NCI-H146 treated with DMSO at 0.1 percent for 48 hours (cell line): ENCODE measurements at regions not wholly inside any gene's neighbourhood (a gene's known extent, or its start where the extent isn't known, plus 50 kb on each side); places are given as distances from the start of the nearest gene placed in this dataset.
"Not testable (repeated sequence)": the region's sequence is repeated elsewhere in the genome, so short reads cannot be mapped to it uniquely, and the experiment has no call there.

Source experiments
- DNase-seq: peaks from one replicate; lab custom pipeline; 2025; ENCODE audit not compliant: unreplicated experiment; lab: John Stamatoyannopoulos, UW

DNA sequence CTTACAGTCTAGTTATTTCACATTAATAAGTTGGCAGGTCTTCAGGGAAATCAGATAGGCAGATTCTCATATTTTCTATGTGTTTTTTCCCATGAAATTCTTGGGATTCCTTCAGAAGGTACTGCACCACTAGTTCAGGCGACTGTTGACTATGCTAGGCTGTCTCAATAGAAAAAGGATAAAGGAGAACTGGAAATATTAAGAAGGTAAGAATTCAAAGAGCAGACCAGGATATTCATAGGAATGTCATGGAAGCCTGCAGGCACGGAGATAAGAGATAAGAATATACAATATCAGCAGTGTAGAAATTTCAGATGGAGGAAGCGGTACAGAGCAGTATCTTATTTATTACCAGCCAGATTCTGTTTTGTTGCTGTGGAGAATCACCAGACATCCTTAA is 432.1 kb upstream of the MDFIC2 start:
- DNase-seq: no peak

DNA sequence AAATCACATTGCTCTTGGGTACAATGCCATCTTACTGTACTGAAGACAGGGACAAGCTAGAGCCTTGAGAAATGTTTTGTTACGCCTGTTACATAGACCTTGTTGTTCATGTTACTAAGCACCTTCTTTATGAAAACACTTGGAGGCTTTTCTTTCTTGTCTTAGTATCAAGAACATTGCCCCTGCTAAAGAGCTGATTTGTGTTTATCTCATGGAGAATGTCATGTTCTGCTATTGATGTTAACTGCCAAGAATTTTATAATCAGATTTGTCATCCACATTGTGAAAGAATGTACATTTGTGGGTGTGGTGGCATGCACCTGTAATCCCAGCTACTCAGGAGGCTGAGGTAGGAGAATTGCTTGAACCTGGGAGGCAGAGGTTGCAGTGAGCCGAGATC is 431.3 kb upstream of the MDFIC2 start:
- no peak for DNase-seq

- no peak for DNase-seq
Measured at GRCh38 chr3:70742081-70742480, 429.6 kb upstream of the MDFIC2 start.

- DNase-seq: no peak
Measured at GRCh38 chr3:70740872-70741271, 428.4 kb upstream of the MDFIC2 start.

DNA sequence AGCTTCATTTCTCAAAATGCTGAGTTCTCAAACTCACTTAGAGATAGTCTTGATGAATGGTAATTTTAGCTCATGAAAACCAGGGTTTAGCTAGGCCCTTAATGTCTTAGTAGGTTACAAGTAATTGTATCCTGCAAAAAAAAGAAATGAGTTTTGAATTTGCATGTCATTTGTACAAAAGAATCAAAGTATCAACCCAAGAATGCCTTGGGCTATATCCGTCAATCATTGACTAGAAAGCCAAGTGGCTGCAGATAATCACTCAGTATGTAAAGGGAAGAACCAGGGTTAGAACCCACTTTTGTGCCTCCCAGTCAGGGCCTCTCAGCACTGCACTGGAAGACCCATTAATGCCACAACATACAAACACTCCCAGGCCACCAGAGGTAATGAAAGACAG is 427.6 kb upstream of the MDFIC2 start:
- no peak for DNase-seq

DNA sequence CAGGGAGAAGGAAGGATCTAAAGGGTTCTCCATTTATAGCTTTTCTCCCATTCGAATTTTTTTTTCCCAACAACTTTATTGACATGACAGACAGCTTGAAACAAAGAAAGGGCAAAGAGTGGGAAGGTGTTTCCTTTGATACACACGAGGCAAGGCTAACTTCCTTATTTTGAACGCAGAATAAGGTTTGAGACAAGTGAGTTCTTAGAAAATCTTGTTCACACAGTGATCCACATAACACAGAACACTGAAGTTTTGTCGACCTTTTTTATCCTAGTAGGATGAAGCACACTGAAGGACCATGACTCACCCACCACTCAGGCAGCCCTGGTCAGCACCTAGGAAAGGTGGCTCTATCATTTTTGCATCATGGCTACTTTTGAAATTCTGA is 425.8 kb upstream of the MDFIC2 start:
- no peak for DNase-seq

DNA sequence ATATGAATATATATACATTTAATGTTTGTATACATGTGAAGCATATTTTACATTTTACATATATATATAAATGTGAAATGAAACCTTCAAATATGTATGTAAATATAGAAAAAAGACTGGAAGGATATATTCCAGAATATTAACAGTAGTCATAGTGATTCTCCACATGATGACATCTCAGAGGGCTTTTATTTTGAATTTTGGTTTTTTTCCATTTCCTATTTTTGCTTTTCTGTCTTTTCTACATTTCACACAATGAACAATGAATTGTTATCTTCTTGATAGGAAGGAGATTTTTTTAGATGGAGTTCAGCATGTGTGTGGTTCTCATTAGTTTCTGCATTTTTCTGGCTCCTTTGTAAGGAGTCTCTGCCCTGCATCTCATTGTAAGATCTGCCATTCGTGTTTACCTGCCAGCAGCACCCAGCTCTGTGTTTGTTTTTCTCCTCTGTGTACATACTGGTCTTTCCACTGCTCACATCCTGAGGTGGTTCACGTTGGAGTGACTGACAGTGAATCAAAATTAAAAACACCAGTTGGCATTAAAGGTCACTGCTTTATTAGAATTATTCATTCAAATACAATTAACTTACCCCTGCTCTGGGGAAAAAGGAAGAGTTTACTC is 425.3 kb upstream of the MDFIC2 start:
- peak; percentile 40 for DNase-seq

- no peak for DNase-seq
Measured at GRCh38 chr3:70736009-70736408, 423.6 kb upstream of the MDFIC2 start.

- no peak for DNase-seq
Measured at GRCh38 chr3:70734756-70735155, 422.3 kb upstream of the MDFIC2 start.

GRCh38 chr3:70731046-70731445 is 418.6 kb upstream of the MDFIC2 start:
- no peak for DNase-seq

- DNase-seq: no peak
Measured at GRCh38 chr3:70729845-70730244, 417.4 kb upstream of the MDFIC2 start.

- DNase-seq: no peak
Measured at GRCh38 chr3:70728311-70728710, 415.9 kb upstream of the MDFIC2 start.

DNA sequence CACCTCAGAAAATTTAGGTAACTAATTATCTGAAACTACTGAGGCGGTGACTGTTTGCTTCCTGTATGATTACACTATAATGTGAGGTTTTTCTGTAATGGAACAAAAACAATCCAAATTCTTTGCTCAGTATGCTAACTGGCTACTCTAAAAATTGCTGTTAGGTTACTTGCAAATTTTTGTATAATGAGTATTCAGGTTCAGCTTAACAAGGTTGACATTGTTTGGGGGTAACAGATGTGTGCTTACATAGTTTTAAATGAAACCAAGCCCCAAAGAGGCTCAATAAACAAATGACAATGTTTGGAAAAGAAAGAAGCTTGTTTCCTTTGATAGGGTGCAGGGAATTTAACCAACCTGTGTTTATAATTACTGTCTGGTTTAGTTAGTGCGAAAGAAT is 414.5 kb upstream of the MDFIC2 start:
- no peak for DNase-seq

GRCh38 chr3:70726096-70726938 is 413.9 kb upstream of the MDFIC2 start:
- no peak for DNase-seq

DNA sequence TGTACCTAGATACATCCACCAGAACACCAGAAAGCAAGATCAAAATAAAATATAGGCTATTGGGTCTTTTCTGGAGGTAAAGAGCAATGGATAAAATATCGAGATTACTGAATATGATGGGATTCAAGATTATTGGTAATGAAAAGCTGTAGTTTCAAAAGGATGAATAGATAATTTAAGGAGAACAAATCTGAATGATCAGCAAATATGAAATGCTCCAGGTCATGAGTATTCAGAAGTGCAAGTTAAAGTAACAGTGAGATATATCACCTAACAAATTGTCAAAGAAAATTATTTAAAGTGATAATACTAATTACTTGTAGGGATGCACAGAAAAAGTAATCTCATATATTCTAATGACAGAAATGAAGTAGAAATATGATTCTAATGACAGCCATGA is 409.6 kb upstream of the MDFIC2 start:
- DNase-seq: no peak

GRCh38 chr3:70716832-70717231 is 404.4 kb upstream of the MDFIC2 start:
- DNase-seq: no peak

DNA sequence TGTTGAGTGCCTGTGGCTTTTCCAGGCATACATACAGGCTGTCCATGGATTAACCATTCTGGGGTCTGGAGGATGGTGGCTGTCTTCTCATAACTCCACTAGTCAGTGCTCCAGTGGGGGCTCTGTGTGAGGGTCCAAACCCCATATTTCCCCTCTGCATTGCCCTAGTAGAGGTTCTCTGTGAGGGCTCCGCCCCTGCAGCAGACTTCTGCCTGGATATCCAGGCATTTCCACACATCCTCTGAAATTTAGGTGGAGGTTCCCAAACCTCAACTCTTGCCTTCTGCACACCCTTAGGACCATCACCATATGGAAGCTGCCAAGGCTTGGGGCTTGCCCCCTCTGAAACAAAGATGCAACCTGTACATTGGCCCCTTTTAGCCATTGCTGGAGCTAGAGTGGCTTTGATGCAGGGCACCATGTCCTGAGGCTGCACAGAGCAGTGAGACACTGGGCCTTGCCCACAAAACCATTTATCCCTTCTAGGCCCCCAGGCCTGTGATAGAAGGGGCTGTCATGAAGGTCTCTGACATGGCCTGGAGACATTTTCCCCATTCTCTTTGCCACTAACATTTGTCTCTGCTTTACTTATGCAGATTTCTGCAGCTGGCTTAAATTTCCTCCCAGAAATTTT is 400.1 kb upstream of the MDFIC2 start:
- DNase-seq: no peak

DNA sequence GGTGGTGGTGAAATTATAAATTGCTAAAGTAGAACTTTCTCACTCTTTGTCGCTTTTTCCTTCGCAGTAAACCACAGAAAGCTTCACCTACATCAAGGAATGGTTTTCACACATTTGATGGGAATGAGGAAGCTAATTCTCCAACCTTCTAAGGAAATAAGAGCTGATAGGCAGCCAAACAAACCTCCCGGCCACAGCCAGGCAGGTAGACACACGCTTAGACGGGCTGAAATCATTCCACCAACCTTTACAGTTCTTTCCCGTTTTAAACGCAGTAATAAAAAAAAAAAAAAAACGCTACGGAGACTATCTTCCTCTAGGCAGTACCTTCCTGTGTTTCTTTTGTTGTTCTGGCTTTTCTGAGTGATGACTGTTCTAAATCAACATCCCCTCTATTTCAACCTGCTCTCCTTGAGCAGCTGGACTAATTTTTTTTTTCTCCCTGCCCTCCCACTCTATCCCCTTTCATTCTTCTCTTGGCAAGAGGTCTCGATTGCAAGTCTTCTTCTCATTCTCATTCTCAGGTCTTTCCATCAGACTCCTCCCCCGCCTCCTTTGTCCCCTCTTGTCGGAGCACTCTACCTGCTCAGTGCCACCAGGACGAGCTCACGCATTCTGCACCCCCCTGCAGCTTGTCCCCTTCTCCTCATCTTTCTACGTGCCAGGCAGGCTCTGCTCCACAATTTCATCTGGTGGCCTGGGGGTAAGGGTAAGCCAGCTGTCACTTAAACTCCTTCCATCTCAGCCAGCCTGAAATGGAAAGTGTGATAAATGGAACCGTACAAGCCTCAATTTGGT is 391.1 kb upstream of the MDFIC2 start:
- DNase-seq: no peak

DNA sequence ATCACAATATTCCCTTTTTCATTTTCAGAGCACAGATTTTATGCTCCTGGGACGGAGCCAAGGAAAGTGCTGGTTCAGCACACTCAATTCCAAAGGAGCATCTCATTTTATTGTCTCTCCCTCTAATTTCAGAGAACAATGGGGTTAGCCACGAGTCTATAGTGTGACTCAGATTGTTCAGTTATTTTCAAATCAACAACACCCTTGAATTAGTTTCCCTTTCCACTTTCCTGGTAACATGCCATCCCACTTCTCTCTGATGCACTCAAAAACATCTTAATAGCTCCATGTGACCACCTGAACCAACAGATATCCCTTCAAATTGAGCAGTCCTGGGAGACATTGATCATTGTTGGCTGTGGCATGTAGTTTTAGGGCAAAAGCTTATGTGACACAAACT is 389.7 kb upstream of the MDFIC2 start:
- no peak for DNase-seq

- no peak for DNase-seq
Measured at GRCh38 chr3:70684701-70685100, 372.3 kb upstream of the MDFIC2 start.

- not testable (repeated sequence) for DNase-seq
Measured at GRCh38 chr3:70675810-70676209, 363.4 kb upstream of the MDFIC2 start.
